ENCODE measurements at regions not wholly inside any gene's neighbourhood (a gene's known extent, or its start where the extent isn't known, plus 50 kb on each side); places are given as distances from the start of the nearest gene placed in this dataset.

DNA sequence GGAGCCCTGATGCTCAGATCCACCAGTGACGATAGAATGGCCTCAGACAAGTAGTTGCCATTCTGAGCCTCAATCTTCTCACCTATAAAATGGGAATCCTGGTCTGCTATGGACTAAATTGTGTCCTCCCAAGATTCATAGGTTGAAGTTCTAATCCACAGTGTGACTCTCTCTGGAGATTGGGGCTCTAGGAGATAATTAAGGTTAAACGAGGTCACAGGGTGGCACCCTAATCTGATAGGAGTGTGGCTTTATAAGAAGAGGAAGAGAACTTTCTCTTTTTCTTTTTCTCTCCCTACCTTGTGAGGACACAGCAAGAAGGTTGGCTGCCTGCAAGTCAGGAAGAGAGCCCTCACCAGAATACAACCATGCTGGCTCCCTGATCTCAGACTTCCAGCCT, 214.1 kb downstream of the KATNAL1 start:
- CTCF ChIA-PET (ENCODE audit: partially characterized antibody): interaction anchor here (1.1 to 1.7 kb wide), 2 partner anchors 14 to 18 kb away, joined by 3 to 6 read pairs; no protein-coding TSS in a partner anchor

More for the DNA sequence above, 214.1 kb downstream of the KATNAL1 start:
- Histone ChIP-seq H3K79me1 (ENCODE audit: low read depth, low read length) (no peaks in the 10 kb centered on the region), H3K27ac (ENCODE audit: low read depth, low read length) (no peak overlapping the region), H4K20me1 (replicated peaks in 1 of 2; ENCODE audit: control insufficient read depth in 1 of 2, insufficient read depth in 2 of 2, low read length in 2 of 2) (no peaks in the 10 kb centered on the region), H2BK120ac (replicated peaks; ENCODE audit: low read depth, low read length) (no peak overlapping the region), H3K79me2 (ENCODE audit: control insufficient read depth in 1 of 2, insufficient read depth in 2 of 2, low read length in 2 of 2) (no peaks in the 10 kb centered on the region), H3K23ac (ENCODE audit: insufficient read length) (no peak overlapping the region), H2BK20ac (ENCODE audit: low read length) (no peak overlapping the region), H3K4me3 (ENCODE audit: extremely low read depth in 1 of 4, insufficient read depth in 2 of 4, low read depth in 3 of 4, low read length in 4 of 4) (no peak overlapping the region), H2BK15ac (ENCODE audit: low read length) (no peak overlapping the region), H3K4me2 (ENCODE audit: insufficient read depth in 1 of 2, low read depth in 2 of 2, low read length in 2 of 2) (no peak overlapping the region), H3K4me1 (replicated peaks in 1 of 4; ENCODE audit: control insufficient read depth in 3 of 4, insufficient read depth in 4 of 4, low read length in 3 of 4) (no peaks in the 10 kb centered on the region), H3K9ac (replicated peaks in 1 of 4; ENCODE audit: extremely low read depth in 1 of 4, low read depth in 3 of 4, low read length in 3 of 4) (no peak overlapping the region), H2BK12ac (ENCODE audit: low read depth, low read length) (no peak overlapping the region), H4K5ac (ENCODE audit: insufficient read length, low read depth, low read length) (no peak overlapping the region), H3K14ac (ENCODE audit: insufficient read length) (no peak overlapping the region), H2AK5ac (ENCODE audit: low read depth, low read length) (no peak overlapping the region), H4K91ac (replicated peaks; ENCODE audit: insufficient read length, low read length) (no peak overlapping the region), H4K8ac (ENCODE audit: extremely low read depth, insufficient read depth, low read length) (no peak overlapping the region), H3K36me3 (ENCODE audit: control insufficient read depth in 2 of 4, insufficient read depth in 4 of 4, low read length in 3 of 4) (no peaks in the 10 kb centered on the region), H3K4ac (replicated peaks; ENCODE audit: insufficient read length, low read depth, low read length) (no peak overlapping the region), H3K27me3 (replicated peaks in 1 of 4; ENCODE audit: control insufficient read depth in 3 of 4, extremely low read depth in 1 of 4, insufficient read depth in 3 of 4, low read length in 3 of 4) (no peaks in the 10 kb centered on the region), H3K23me2 (ENCODE audit: low read depth, low read length) (peaks cover 1% of the 10 kb centered on the region; the same call in 1 of the 2 replicates), H2AFZ (ENCODE audit: low read length) (no peak overlapping the region), H3K56ac (replicated peaks; ENCODE audit: insufficient read length, low read depth, low read length) (no peak overlapping the region), H3K18ac (ENCODE audit: extremely low read depth, low read length) (no peak overlapping the region), H3K9me3 (ENCODE audit: insufficient read depth in 2 of 2, low read depth in 1 of 2, low read length in 1 of 2) (no peaks in the 10 kb centered on the region), H2BK5ac (ENCODE audit: low read depth, low read length) (no peak overlapping the region)
- FAIRE-seq (no peak), DNase-seq (ENCODE audit: low read depth in 1 of 2, low spot score in 2 of 2) (no peak)
- POLR2A ChIA-PET (ENCODE audit: partially characterized antibody): no interaction called here
- 82% methylated on average over 2 of the region's 2 CpGs; no CpG with 5 or more reads in 1 of the 2 experiments for WGBS, 2 experiments (ENCODE audit: extremely low coverage in 1 of 2, insufficient coverage in 1 of 2, insufficient read length in 1 of 2, insufficient replicate concordance in 2 of 2, low coverage in 1 of 2, low lambda C conversion rate in 2 of 2, missing lambda C conversion rate in 1 of 2)
- TF ChIP-seq KDM1A (IDR thresholded peaks at IDR 0.05; ENCODE audit: borderline replicate concordance, low read length): no peak
- TF ChIP-seq, protein P1, sequence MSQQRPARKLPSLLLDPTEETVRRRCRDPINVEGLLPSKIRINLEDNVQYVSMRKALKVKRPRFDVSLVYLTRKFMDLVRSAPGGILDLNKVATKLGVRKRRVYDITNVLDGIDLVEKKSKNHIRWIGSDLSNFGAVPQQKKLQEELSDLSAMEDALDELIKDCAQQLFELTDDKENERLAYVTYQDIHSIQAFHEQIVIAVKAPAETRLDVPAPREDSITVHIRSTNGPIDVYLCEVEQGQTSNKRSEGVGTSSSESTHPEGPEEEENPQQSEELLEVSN (IDR thresholded peaks at IDR 0.05): no peak
